ENCODE measurements at regions not wholly inside any gene's neighbourhood (a gene's known extent, or its start where the extent isn't known, plus 50 kb on each side); places are given as distances from the start of the nearest gene placed in this dataset.

DNA sequence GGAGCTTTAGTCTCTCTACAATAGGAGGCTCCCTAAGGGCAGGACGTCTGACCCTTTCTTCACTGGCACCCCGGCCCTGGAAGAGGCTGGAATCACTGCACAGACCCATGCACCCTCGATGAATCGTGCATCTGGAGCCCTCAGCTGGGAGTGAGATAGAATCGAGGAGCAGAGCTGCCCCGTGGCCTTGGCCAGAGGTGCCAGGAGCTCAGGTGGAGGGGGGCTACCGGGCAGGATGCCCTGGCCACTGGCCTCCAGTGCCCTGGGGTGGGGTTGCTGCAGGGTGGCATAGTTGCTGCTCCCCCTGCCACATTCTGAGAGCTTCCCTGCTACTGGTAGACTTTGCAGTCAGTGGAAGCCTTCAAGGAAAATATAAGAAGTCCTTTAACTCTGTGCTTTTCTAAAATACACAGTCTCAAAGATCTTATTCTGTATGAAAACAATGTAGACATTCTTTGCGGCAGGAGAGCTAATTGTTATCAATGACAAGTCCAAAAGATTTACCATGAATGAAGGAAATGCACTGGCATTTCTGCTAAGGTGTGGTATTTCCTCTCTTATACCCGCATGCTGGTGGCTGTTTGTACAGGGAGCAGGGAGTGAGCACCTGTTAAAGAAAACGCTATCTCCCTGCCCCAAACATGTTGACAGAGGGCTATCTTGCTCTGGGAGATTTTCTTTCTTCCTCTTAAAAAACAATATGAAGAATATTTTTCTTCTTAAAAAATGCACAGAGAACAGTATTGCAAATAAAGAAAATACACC lies 122.8 kb downstream of the C6orf118 start:
- Mint-ChIP-seq H3K9me3 (peaks cover 9% of the 10 kb centered on the region), H3K4me3 (no peak overlapping the region), H3K27ac (no peak overlapping the region), H3K27me3 (ENCODE audit: insufficient read depth) (no peaks in the 10 kb centered on the region), H3K36me3 (ENCODE audit: low read depth) (no peaks in the 10 kb centered on the region), H3K4me1 (ENCODE audit: low read depth) (no peaks in the 10 kb centered on the region)
- DNase-seq (ENCODE audit: low spot score), result no peak
- intact Hi-C loops (cut with micrococcal nuclease), result no loop called here

DNA sequence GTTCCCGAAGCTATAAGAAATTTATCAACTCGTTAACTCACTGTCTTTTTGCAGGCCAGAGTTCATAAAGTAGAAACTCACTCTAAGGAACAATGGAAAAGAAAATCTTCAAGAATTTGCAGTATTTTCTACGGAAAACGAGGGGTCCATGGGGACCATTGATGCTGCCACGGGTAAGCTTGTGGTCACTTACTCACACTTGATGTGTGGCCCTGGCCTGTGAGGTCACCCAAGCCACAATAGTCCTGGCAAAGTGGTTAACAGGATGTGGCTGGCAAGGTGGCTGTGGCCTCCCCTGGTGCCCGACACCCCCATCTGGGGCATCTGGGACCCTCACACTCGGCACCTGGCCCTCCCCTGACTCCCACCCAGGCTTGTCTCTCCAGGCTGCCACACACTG lies 123.4 kb downstream of the C6orf118 start:
- Mint-ChIP-seq H3K27ac (no peak overlapping the region), H3K27me3 (ENCODE audit: insufficient read depth) (no peaks in the 10 kb centered on the region), H3K9me3 (peaks cover 9% of the 10 kb centered on the region), H3K36me3 (ENCODE audit: low read depth) (no peaks in the 10 kb centered on the region), H3K4me3 (no peak overlapping the region), H3K4me1 (ENCODE audit: low read depth) (no peaks in the 10 kb centered on the region)
- intact Hi-C loops (cut with micrococcal nuclease), result no loop called here
- DNase-seq (ENCODE audit: low spot score), result no peak

DNA sequence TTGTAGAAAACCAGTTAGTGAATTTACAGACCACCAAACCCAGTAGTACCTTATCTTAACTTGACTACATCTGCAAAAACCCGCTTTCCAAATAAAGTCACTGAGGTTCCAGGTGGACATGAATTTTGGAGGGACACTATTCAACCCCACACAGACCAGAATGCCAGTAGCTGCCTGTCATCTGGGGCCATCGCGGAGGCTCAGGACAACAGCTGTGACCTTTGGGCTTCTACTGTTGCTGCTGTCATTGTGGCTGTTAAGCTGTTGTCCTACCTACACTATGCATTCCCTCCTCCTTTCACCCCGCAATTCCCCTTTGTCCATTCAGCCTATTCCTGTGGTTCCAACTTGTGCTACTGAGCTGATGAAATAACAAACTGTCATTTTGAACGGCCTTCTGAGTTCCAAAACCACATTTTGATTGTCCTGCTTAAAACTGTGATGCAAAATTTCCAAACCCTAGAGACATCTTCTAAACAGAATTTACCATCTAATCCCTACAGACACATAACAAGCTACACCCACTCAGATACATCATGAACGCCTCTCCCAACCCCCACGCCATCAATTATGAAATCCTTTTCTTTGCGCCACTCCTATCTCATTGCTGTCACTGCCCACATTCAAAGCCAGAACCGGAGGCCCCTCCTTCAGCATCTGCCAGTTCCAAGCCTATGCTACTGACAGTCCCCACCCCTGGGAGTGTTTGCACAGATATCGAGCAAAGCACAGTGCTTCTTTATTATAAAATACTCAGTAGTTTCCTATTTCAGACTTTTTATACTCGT lies 125.0 kb downstream of the C6orf118 start:
- Mint-ChIP-seq H3K27ac (no peak overlapping the region), H3K4me1 (ENCODE audit: low read depth) (no peaks in the 10 kb centered on the region), H3K27me3 (ENCODE audit: insufficient read depth) (no peaks in the 10 kb centered on the region), H3K4me3 (no peak overlapping the region), H3K36me3 (ENCODE audit: low read depth) (no peaks in the 10 kb centered on the region), H3K9me3 (peaks cover 9% of the 10 kb centered on the region)
- no peak for DNase-seq (ENCODE audit: low spot score)
- intact Hi-C loops (cut with micrococcal nuclease), result no loop called here

DNA sequence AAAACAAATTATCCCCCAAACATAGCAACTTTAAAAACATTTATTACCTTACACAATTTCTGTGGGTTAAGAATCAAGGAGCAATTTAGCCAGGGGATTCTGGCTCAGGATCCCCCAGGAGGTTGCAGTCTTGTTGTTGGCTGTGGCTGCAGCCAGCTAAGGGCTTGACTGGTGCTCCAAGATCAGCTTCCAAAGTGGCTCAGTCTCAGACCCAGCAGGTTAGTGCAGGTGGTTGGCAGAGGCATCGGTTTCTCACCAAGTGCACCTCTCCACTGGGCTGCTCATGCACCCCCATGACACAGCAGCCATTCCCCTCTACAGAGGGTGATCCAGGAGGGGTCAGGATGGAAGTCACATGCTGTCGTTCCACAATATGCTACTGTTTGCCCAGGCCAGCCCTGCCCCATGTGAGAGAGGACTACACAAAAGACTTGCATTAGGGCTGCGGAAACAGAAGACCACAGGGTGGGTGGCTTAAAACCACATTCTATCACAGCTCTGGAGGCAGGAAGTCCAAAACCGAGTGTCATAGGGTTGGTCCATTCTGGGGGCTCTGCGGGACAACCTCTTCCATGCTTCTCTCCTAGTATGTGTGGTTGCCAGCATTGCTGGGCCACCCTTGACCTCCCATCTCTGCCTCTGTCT lies 125.8 kb downstream of the C6orf118 start:
- no peak for DNase-seq (ENCODE audit: low spot score)
- intact Hi-C loops (cut with micrococcal nuclease), result no loop called here
- no peaks in the 10 kb centered on the region for H3K36me3 Mint-ChIP-seq (ENCODE audit: low read depth)
- H3K4me3 Mint-ChIP-seq, result no peak overlapping the region
- H3K27ac Mint-ChIP-seq, result no peak overlapping the region
- no peaks in the 10 kb centered on the region for H3K4me1 Mint-ChIP-seq (ENCODE audit: low read depth)
- H3K9me3 Mint-ChIP-seq, result peaks cover 9% of the 10 kb centered on the region
- H3K27me3 Mint-ChIP-seq (ENCODE audit: insufficient read depth), result no peaks in the 10 kb centered on the region

DNA sequence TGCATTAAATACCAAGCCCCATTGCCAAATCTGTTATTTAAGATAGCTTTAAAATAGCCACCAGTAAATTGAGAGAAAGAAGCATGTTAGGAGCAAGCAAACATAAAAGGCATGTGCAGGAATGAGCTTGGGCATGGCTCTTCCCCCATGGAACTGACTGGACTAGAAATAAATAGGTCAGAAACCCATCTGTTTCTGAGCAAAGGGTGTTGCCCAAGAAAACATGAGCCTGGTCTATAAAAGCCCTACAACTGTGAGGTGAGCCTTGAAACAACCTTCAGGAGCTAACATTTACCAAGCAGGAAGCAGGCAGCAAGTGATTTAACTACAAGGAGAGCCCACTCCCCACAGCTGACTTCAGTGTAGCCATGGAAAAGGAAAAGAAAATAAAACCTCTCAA lies 126.3 kb downstream of the C6orf118 start:
- no peaks in the 10 kb centered on the region for H3K36me3 Mint-ChIP-seq (ENCODE audit: low read depth)
- intact Hi-C loops (cut with micrococcal nuclease), result no loop called here
- peaks cover 9% of the 10 kb centered on the region for H3K9me3 Mint-ChIP-seq
- H3K27ac Mint-ChIP-seq, result no peak overlapping the region
- H3K4me3 Mint-ChIP-seq, result no peak overlapping the region
- no peaks in the 10 kb centered on the region for H3K27me3 Mint-ChIP-seq (ENCODE audit: insufficient read depth)
- no peak for DNase-seq (ENCODE audit: low spot score)
- no peaks in the 10 kb centered on the region for H3K4me1 Mint-ChIP-seq (ENCODE audit: low read depth)

DNA sequence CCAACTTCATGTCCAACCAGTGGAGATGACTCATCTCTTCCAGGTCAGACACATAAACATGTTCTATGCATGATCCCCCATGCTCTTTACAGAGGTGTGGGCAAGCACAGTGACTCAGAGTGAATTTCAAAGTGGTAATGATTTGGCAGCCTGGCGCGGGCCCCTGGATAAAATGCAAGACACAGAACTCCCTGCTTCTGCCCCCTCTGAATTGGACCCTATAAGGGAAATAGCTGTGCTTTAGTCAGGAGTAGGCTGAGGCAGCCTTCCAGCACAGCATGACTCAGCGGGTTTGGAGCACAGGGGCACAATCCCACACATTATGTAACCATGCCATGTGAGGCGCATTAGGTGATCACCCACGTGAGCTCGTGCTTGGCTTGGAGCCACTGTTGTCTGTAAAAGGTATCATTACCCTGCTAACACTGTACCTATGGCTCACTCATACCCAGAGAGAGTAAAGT lies 127.4 kb downstream of the C6orf118 start:
- no peaks in the 10 kb centered on the region for H3K36me3 Mint-ChIP-seq (ENCODE audit: low read depth)
- no peaks in the 10 kb centered on the region for H3K27me3 Mint-ChIP-seq (ENCODE audit: insufficient read depth)
- H3K9me3 Mint-ChIP-seq, result peaks cover 9% of the 10 kb centered on the region
- no peak overlapping the region for H3K4me3 Mint-ChIP-seq
- intact Hi-C loops (cut with micrococcal nuclease), result no loop called here
- H3K4me1 Mint-ChIP-seq (ENCODE audit: low read depth), result no peaks in the 10 kb centered on the region
- no peak for DNase-seq (ENCODE audit: low spot score)
- H3K27ac Mint-ChIP-seq, result no peak overlapping the region

DNA sequence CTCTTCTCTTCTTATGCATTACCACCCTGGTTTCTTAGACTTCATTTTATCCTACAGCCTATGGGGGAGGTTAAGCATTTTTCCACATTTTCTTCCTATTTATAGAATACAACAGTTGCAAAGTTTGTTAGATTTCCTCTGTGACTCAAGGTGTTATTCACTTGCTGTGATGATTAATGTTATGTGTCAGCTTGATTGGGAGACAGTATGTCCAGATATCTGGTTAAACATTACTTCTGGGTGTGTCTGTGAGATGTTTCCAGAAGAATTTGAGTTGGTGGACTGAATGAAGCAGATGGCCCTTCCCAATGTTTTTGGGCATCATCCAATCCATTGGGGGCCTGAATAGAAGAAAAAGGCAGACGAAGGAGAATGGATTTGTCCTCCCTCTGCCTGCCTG lies 131.3 kb downstream of the C6orf118 start:
- Mint-ChIP-seq H3K9me3 (no peaks in the 10 kb centered on the region), H3K4me3 (no peak overlapping the region), H3K27me3 (ENCODE audit: insufficient read depth) (no peaks in the 10 kb centered on the region), H3K36me3 (ENCODE audit: low read depth) (no peaks in the 10 kb centered on the region), H3K27ac (no peak overlapping the region), H3K4me1 (ENCODE audit: low read depth) (no peaks in the 10 kb centered on the region)
- DNase-seq (ENCODE audit: low spot score), result no peak
- intact Hi-C loops (cut with micrococcal nuclease), result no loop called here

DNA sequence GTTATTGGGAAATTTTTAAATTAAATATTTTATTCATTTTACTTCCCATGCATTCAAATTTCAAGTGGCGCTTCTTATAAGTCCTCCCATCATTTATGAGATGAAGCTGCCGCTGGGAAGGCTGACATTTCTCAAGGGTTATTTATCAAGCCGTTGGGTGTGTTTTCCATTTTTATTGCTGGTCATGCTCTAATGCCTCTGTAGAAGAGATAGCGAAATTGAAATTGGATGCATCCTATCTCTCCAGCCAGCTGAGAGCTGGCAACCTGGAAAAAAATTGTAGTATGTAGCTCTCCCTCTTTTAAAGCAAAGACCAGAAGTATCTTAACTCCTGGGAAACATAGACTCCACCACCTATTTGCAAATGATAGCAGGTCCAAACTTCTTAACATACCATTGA lies 135.9 kb downstream of the C6orf118 start:
- Mint-ChIP-seq H3K4me3 (no peak overlapping the region), H3K27me3 (ENCODE audit: insufficient read depth) (no peaks in the 10 kb centered on the region), H3K27ac (no peak overlapping the region), H3K4me1 (ENCODE audit: low read depth) (no peaks in the 10 kb centered on the region), H3K9me3 (peaks cover 10% of the 10 kb centered on the region), H3K36me3 (ENCODE audit: low read depth) (no peaks in the 10 kb centered on the region)
- DNase-seq (ENCODE audit: low spot score), result no peak
- intact Hi-C loops (cut with micrococcal nuclease), result no loop called here

DNA sequence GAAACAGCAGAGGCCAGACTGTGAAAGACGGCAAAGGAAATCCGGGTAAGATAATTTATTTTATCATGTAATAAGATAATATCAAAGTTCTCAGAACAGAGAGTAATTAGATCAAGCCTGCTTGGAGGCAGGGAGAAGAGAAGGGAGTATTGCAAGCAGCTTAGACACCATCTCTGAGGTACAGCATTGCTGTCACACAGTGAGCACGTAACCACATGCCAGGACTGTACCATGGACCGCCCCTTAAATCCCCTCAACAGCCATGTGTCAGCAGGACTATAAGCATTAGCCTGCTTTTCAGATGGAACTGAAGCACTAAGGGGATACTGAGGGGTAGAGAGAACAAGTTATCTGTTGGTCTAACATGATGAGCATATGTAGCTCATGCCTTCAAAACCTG lies 141.5 kb downstream of the C6orf118 start:
- intact Hi-C loops (cut with micrococcal nuclease), result no loop called here
- Mint-ChIP-seq H3K4me1 (ENCODE audit: low read depth) (no peaks in the 10 kb centered on the region), H3K27me3 (ENCODE audit: insufficient read depth) (no peaks in the 10 kb centered on the region), H3K27ac (no peak overlapping the region), H3K4me3 (no peak overlapping the region), H3K36me3 (ENCODE audit: low read depth) (no peaks in the 10 kb centered on the region), H3K9me3 (peaks cover 28% of the 10 kb centered on the region)
- DNase-seq (ENCODE audit: low spot score), result no peak

DNA sequence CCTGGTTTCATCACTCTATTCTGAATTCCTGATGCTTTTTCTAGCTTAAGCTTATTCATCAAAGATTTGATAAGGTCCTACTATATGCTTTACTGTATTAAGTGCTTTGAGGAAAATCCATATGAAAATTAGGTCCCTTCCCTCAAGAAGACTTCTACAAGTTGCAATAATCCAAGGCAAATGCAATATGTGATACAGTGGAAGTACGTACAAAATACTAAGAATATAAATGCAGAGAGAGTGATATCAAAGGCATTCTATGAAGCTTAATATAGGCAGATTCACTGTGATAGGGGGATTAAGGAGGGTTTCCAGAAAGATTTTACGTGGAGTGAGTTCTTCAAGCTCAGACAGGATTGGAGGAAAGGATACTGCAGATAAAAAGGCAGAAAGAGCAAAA lies 142.1 kb downstream of the C6orf118 start:
- Mint-ChIP-seq H3K27me3 (ENCODE audit: insufficient read depth) (no peaks in the 10 kb centered on the region), H3K36me3 (ENCODE audit: low read depth) (no peaks in the 10 kb centered on the region), H3K4me1 (ENCODE audit: low read depth) (no peaks in the 10 kb centered on the region), H3K27ac (no peak overlapping the region), H3K4me3 (no peak overlapping the region), H3K9me3 (peaks cover 28% of the 10 kb centered on the region)
- DNase-seq (ENCODE audit: low spot score), result no peak
- intact Hi-C loops (cut with micrococcal nuclease), result no loop called here

DNA sequence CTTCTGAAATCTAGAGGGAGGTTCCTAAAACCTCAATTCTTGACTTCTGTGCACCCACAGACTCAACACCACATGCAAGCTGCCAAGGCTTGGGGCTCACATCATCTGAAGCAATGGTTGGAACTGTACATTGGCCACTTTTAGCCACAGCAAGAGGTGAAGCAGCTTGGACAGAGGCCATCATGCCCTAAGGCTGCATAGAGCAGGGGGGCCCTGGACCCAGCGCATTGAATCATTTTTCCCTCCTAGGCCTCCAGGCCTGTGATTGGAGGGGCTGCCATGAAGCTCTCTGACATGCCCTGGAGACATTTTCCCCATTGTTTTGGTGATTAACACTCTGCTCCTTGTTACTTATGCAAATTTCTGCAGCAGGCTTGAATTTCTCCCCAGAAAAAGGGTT lies 145.9 kb downstream of the C6orf118 start:
- no peaks in the 10 kb centered on the region for H3K27me3 Mint-ChIP-seq (ENCODE audit: insufficient read depth)
- H3K27ac Mint-ChIP-seq, result no peak overlapping the region
- intact Hi-C loops (cut with micrococcal nuclease), result no loop called here
- peaks cover 26% of the 10 kb centered on the region for H3K9me3 Mint-ChIP-seq
- no peaks in the 10 kb centered on the region for H3K36me3 Mint-ChIP-seq (ENCODE audit: low read depth)
- no peak for DNase-seq (ENCODE audit: low spot score)
- H3K4me1 Mint-ChIP-seq (ENCODE audit: low read depth), result no peaks in the 10 kb centered on the region
- no peak overlapping the region for H3K4me3 Mint-ChIP-seq

DNA sequence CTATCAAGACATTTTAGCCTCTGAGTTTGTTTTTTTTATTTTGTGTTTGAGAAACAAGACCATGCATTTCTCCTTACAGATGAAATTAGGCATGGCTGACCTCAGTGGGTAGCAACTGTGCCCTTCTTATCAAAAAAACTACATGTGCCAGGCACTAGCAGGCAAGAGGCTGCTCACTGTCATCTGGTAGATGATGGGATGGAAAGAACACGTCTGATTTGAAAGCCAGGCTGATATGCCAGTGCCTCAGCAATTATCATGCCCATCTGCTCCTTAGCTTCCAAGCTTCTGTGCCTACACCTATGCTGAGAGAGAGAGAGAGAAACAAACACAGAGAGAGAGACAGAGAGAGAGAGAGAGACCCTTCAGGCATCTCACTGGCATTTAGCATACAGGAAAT lies 149.9 kb downstream of the C6orf118 start:
- no peak overlapping the region for H3K27ac Mint-ChIP-seq
- H3K27me3 Mint-ChIP-seq (ENCODE audit: insufficient read depth), result no peaks in the 10 kb centered on the region
- H3K9me3 Mint-ChIP-seq, result peaks cover 21% of the 10 kb centered on the region
- H3K4me1 Mint-ChIP-seq (ENCODE audit: low read depth), result no peaks in the 10 kb centered on the region
- DNase-seq (ENCODE audit: low spot score), result no peak
- intact Hi-C loops (cut with micrococcal nuclease), result no loop called here
- H3K36me3 Mint-ChIP-seq (ENCODE audit: low read depth), result no peaks in the 10 kb centered on the region
- H3K4me3 Mint-ChIP-seq, result no peak overlapping the region

DNA sequence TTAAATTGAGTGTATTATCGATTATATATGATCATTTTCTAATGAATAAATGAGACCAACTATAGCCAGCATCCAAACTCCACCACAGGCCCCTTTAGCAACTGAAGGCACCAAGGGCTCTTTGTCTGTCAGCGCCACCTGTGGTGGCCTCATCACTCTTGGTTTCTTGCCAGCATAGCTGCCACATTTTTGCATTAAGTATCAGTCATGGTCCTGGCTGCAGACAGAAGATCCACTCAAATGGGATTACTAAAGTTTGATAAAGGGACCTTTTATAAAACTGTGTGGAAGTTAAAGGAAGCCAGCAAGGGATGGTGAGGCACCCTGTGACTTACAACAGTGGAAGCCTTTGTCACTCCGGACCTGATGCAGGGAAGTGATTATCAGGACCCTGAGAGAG lies 162.9 kb downstream of the C6orf118 start:
- Mint-ChIP-seq H3K4me1 (ENCODE audit: low read depth) (no peaks in the 10 kb centered on the region), H3K9me3 (no peaks in the 10 kb centered on the region), H3K36me3 (ENCODE audit: low read depth) (no peaks in the 10 kb centered on the region), H3K4me3 (no peak overlapping the region), H3K27me3 (ENCODE audit: insufficient read depth) (no peaks in the 10 kb centered on the region), H3K27ac (no peak overlapping the region)
- intact Hi-C loops (cut with micrococcal nuclease), result no loop called here
- no peak for DNase-seq (ENCODE audit: low spot score)
